Ovary (tissue), 3 donors: ENCODE measurements at regions not wholly inside any gene's neighbourhood (a gene's known extent, or its start where the extent isn't known, plus 50 kb on each side); places are given as distances from the start of the nearest gene placed in this dataset.

Experiments used
- POLR2A ChIP-seq: fragments of 450-650 bp; IDR thresholded peaks from one replicate; pipeline ENCODE4 v1.6.1; 2017; ENCODE audit warnings: antibody characterized with exemption, mild to moderate bottlenecking, moderate library complexity
- TF ChIP-seq, protein P1 (sequence below), 3 donors: fragments of 450-650 bp in 2 of 3; fragments of 200-600 bp in 1 of 3; IDR thresholded peaks; one replicate each; pipeline versions ENCODE4 v1.5.1 to v1.8.0; 2016 to 2022; ENCODE audit warnings: antibody characterized with exemption in 3 of 3, mild to moderate bottlenecking in 1 of 3
- donor health status: DM: no; HTN: no; CAD: no.

DNA sequence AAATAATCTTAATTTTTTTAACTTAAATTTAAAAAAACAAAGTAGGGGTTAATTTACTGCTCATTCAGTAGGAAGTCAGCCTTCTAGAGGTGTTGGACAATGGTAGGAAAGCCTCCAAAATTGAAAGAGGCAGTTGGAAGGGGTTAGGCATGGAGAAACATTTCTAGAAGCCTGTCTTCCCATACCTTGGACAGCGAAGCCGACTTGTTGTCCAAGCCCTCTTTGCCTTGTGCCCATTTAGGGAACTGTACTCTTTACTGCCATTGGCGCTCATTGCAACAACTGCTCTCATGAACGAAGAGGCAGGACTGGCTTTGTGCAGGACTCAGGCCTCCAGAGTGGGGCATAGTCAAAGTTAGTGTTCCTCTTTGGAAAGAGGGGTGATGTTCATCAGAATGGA lies 333.3 kb downstream of the HRH4 start:
- TF ChIP-seq, protein P1, sequence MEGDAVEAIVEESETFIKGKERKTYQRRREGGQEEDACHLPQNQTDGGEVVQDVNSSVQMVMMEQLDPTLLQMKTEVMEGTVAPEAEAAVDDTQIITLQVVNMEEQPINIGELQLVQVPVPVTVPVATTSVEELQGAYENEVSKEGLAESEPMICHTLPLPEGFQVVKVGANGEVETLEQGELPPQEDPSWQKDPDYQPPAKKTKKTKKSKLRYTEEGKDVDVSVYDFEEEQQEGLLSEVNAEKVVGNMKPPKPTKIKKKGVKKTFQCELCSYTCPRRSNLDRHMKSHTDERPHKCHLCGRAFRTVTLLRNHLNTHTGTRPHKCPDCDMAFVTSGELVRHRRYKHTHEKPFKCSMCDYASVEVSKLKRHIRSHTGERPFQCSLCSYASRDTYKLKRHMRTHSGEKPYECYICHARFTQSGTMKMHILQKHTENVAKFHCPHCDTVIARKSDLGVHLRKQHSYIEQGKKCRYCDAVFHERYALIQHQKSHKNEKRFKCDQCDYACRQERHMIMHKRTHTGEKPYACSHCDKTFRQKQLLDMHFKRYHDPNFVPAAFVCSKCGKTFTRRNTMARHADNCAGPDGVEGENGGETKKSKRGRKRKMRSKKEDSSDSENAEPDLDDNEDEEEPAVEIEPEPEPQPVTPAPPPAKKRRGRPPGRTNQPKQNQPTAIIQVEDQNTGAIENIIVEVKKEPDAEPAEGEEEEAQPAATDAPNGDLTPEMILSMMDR (IDR thresholded peaks at IDR 0.05) = no peak
- TF ChIP-seq POLR2A = no peak
